B cell (primary cell): ENCODE measurements at regions not wholly inside any gene's neighbourhood (a gene's known extent, or its start where the extent isn't known, plus 50 kb on each side); places are given as distances from the start of the nearest gene placed in this dataset.

Experiments
- ATAC-seq: fragments of 200-7000 bp; cut with Tn5 transposase; one replicate; pipeline ENCODE4 v1.10.0; 2021; ENCODE audit warnings: low read depth, mild to moderate bottlenecking, moderate number of reproducible peaks, moderate library complexity
- CTCF ChIA-PET: fragments of 350-600 bp; sonication (Branson Sonifier 250); formaldehyde crosslinking; loops from one replicate; lab custom pipeline; 2021; ENCODE audit warnings: antibody characterized with exemption, inconsistent platforms; lab: Charles Lee
- POLR2A ChIA-PET: fragments of 350-600 bp; sonication (Branson Sonifier 250); formaldehyde crosslinking; loops from one replicate; lab custom pipeline; 2021; ENCODE audit warnings: antibody characterized with exemption; lab: Charles Lee
- DNase-seq: peaks from one replicate; pipeline ENCODE4 v3.0.0; 2013
- H2AFZ ChIP-seq: 2 replicates; pipeline ENCODE4 v1.6.1; 2012; ENCODE audit warnings: mild to moderate bottlenecking, low read depth, low read length; ENCODE audit not compliant: insufficient read depth, poor library complexity, severe bottlenecking
- H3K27ac ChIP-seq, 2 donors: 1 replicate in 1 of 2; 2 replicates in 1 of 2; pipeline ENCODE4 v1.5.1; 2012 to 2013; ENCODE audit warnings: low read length in 2 of 2, mild to moderate bottlenecking in 2 of 2, moderate library complexity in 1 of 2
- H3K27me3 ChIP-seq, 4 experiments: fragments of 200-600 bp in 1 of 4; sonication (generic) in 1 of 4; replicated peaks in 1 of 4; 1 replicate in 2 of 4; 2 replicates in 2 of 4; pipeline versions ENCODE4 v1.6.1 to v1.7.0; 2013 to 2016; ENCODE audit warnings: low read length in 3 of 4, mild to moderate bottlenecking in 2 of 4, mixed read lengths in 1 of 4, moderate library complexity in 1 of 4; ENCODE audit not compliant: insufficient read depth in 4 of 4, control insufficient read depth in 3 of 4; ENCODE audit errors: control extremely low read depth in 1 of 4
- H3K36me3 ChIP-seq, 2 experiments: replicated peaks in 1 of 2; 1 replicate in 1 of 2; 2 replicates in 1 of 2; pipeline versions ENCODE4 v1.6.1 to v1.7.1; 2013; ENCODE audit warnings: low read length in 1 of 2; ENCODE audit not compliant: insufficient read depth in 2 of 2, control insufficient read depth in 1 of 2; ENCODE audit errors: control extremely low read depth in 1 of 2, extremely low read depth in 1 of 2
- H3K4me1 ChIP-seq, 2 donors: fragments of 200-600 bp in 1 of 2; sonication (generic) in 1 of 2; 1 replicate in 1 of 2; 2 replicates in 1 of 2; pipeline versions ENCODE4 v1.5.1 to v1.6.1; 2013 to 2017; ENCODE audit warnings: low read length in 2 of 2; ENCODE audit not compliant: control insufficient read depth in 2 of 2, insufficient read depth in 2 of 2
- H3K4me2 ChIP-seq: replicated peaks from 2 replicates; pipeline ENCODE3; 2012; ENCODE audit warnings: mild to moderate bottlenecking, low read depth, low read length; ENCODE audit not compliant: poor library complexity, severe bottlenecking
- H3K4me3 ChIP-seq, 5 experiments: fragments of 200-600 bp in 1 of 5; sonication (generic) in 1 of 5; 1 replicate in 3 of 5; 2 replicates in 2 of 5; pipeline versions ENCODE4 v1.5.1 to v1.7.0; 2011 to 2016; ENCODE audit warnings: low read length in 4 of 5, mild to moderate bottlenecking in 4 of 5, low read depth in 2 of 5, control low read depth in 1 of 5, moderate library complexity in 1 of 5; ENCODE audit not compliant: insufficient read depth in 1 of 5; ENCODE audit errors: control extremely low read depth in 1 of 5, extremely low read depth in 1 of 5
- H3K79me2 ChIP-seq: fragments of 200-600 bp; sonication (generic); one replicate; pipeline ENCODE4 v1.6.0; 2016; ENCODE audit warnings: low read length; ENCODE audit not compliant: control insufficient read depth, insufficient read depth
- H3K9ac ChIP-seq: fragments of 200-600 bp; sonication (generic); 2 replicates; pipeline ENCODE4 v1.6.1; 2017; ENCODE audit warnings: mild to moderate bottlenecking, low read length, moderate library complexity
- H3K9me3 ChIP-seq, 3 donors: one replicate each; pipeline versions ENCODE4 v1.6.1 to v1.7.1; 2013; ENCODE audit warnings: low read length in 2 of 3; ENCODE audit not compliant: control insufficient read depth in 2 of 3, insufficient read depth in 1 of 3; ENCODE audit errors: control extremely low read depth in 1 of 3
- H4K20me1 ChIP-seq: 2 replicates; pipeline ENCODE4 v1.6.0; 2012; ENCODE audit warnings: mild to moderate bottlenecking, low read length; ENCODE audit not compliant: insufficient read depth, control insufficient read depth, poor library complexity, severe bottlenecking
- H3K27ac Mint-ChIP-seq: one replicate; pipeline ENCODE4 v1.8.0; 2021; ENCODE audit warnings: mixed read lengths
- H3K27me3 Mint-ChIP-seq: one replicate; pipeline ENCODE4 v1.8.0; 2021; ENCODE audit warnings: mixed read lengths
- H3K4me1 Mint-ChIP-seq: one replicate; pipeline ENCODE4 v1.8.0; 2021; ENCODE audit warnings: mixed read lengths
- H3K4me3 Mint-ChIP-seq: one replicate; pipeline ENCODE4 v1.8.0; 2021; ENCODE audit warnings: mixed read lengths
- H3K9me3 Mint-ChIP-seq: one replicate; pipeline ENCODE4 v1.8.0; 2022; ENCODE audit warnings: mixed read lengths; ENCODE audit not compliant: insufficient read depth
- EZH2 ChIP-seq: IDR thresholded peaks from 2 replicates; pipeline ENCODE4 v1.6.1; 2012; ENCODE audit warnings: borderline replicate concordance, low read depth, mild to moderate bottlenecking, moderate library complexity, low read length; ENCODE audit not compliant: insufficient read depth, poor library complexity, severe bottlenecking
- WGBS: methylation state at CpG from one replicate; pipeline ENCODE4 v1.1.5; 2013; ENCODE audit warnings: missing lambda C conversion rate; ENCODE audit not compliant: insufficient coverage; 5-methylcytosine and 5-hydroxymethylcytosine counted together
- intact Hi-C: fragments of 100-400 bp; cut with micrococcal nuclease; formaldehyde crosslinking; loops from one replicate; pipeline ENCODE4 v1.10.0; 2022
- TF ChIP-seq, protein P1 (sequence below): fragments of 200-600 bp; IDR thresholded peaks from one replicate; pipeline ENCODE4 v1.8.0; 2022; ENCODE audit warnings: antibody characterized with exemption, mild to moderate bottlenecking

DNA sequence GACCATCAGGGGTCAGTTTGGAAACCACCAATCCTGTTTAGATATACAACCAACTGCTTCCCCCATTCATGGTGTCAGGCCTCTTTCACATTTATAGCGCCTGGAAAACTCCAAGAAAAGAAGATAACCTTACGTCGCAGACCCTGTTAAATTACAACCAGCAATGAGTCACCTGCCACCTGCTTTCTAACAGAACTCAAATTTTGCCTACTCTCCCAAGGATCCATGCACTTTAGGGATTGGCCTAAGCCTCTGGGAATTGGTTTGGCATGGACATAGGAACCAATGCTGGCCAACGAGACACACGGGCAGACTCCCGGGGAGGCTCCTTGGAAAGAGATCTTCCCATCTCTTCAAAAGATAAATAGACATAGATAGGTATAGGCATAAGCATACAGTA, 87.0 kb downstream of the FEM1C start:
- no peak overlapping the region for H3K4me2 ChIP-seq
- H2AFZ ChIP-seq = no peak overlapping the region
- no peaks in the 10 kb centered on the region for H3K79me2 ChIP-seq
- peaks cover 9% of the 10 kb centered on the region for H3K27me3 Mint-ChIP-seq
- WGBS = 72% methylated on average over 2 of the region's 6 CpGs
- no peak overlapping the region for H3K4me3 Mint-ChIP-seq
- no peak overlapping the region for H3K9ac ChIP-seq
- no peak overlapping the region for H3K4me3 ChIP-seq
- CTCF ChIA-PET = no interaction called here
- peaks cover 0 to 3% (median 0%) of the 10 kb centered on the region in 4 experiments for H3K27me3 ChIP-seq
- intact Hi-C loops = no loop called here
- no peaks in the 10 kb centered on the region for H3K36me3 ChIP-seq
- DNase-seq = no peak
- H3K27ac Mint-ChIP-seq = no peak overlapping the region
- no peaks in the 10 kb centered on the region for H3K9me3 ChIP-seq
- H3K9me3 Mint-ChIP-seq = no peaks in the 10 kb centered on the region
- H3K27ac ChIP-seq = no peak overlapping the region
- H4K20me1 ChIP-seq = no peaks in the 10 kb centered on the region
- H3K4me1 ChIP-seq = no peaks in the 10 kb centered on the region
- TF ChIP-seq, protein P1, sequence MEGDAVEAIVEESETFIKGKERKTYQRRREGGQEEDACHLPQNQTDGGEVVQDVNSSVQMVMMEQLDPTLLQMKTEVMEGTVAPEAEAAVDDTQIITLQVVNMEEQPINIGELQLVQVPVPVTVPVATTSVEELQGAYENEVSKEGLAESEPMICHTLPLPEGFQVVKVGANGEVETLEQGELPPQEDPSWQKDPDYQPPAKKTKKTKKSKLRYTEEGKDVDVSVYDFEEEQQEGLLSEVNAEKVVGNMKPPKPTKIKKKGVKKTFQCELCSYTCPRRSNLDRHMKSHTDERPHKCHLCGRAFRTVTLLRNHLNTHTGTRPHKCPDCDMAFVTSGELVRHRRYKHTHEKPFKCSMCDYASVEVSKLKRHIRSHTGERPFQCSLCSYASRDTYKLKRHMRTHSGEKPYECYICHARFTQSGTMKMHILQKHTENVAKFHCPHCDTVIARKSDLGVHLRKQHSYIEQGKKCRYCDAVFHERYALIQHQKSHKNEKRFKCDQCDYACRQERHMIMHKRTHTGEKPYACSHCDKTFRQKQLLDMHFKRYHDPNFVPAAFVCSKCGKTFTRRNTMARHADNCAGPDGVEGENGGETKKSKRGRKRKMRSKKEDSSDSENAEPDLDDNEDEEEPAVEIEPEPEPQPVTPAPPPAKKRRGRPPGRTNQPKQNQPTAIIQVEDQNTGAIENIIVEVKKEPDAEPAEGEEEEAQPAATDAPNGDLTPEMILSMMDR = no peak
- TF ChIP-seq EZH2 = no peak
- POLR2A ChIA-PET = no interaction called here
- no peak for ATAC-seq
- no peaks in the 10 kb centered on the region for H3K4me1 Mint-ChIP-seq

DNA sequence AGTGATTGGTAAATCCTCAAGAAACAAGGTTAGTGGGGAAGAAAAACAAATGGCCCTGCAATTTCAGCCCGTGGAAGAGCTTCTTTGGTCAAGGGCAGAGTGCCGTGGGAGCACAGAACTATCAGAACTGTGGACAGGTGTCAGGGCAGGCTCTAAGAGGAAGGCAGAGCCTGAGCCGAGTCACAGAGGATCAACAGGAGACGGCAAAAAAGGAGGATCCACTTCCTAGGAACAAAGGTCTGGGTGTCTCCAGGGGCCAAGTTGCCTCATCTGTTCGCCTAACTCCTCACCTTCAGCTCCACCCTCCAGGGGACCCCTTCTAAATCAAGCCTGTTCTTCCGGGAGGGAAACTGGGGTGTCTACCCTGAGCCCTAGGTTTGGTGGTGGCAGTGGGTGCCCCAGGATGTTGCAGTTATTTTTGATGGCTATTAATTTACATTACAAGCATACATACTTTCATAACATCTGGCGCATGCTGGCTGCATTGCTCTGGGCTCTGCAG, 88.0 kb downstream of the FEM1C start:
- no peak overlapping the region for H3K27ac ChIP-seq
- no peaks in the 10 kb centered on the region for H3K79me2 ChIP-seq
- Mint-ChIP-seq H3K4me1 (no peaks in the 10 kb centered on the region), H3K4me3 (no peak overlapping the region), H3K27me3 (peaks cover 5% of the 10 kb centered on the region), H3K27ac (no peak overlapping the region), H3K9me3 (no peaks in the 10 kb centered on the region)
- WGBS = 94% methylated on average over 5 of the region's 7 CpGs
- intact Hi-C loops = no loop called here
- H3K27me3 ChIP-seq = peaks cover 0 to 4% (median 0%) of the 10 kb centered on the region in 4 experiments
- H3K4me1 ChIP-seq = no peaks in the 10 kb centered on the region
- no peak for DNase-seq
- ATAC-seq = no peak
- no peak for TF ChIP-seq EZH2
- TF ChIP-seq, protein P1 = no peak
- H3K9me3 ChIP-seq = no peaks in the 10 kb centered on the region
- ChIA-PET CTCF (no interaction called here), POLR2A (no interaction called here)
- no peaks in the 10 kb centered on the region for H4K20me1 ChIP-seq
- H3K4me2 ChIP-seq = no peak overlapping the region
- H3K9ac ChIP-seq = no peak overlapping the region
- no peak overlapping the region for H3K4me3 ChIP-seq
- H2AFZ ChIP-seq = no peak overlapping the region
- H3K36me3 ChIP-seq = no peaks in the 10 kb centered on the region
